Keratinocyte (primary cell): ENCODE measurements at regions not wholly inside any gene's neighbourhood (a gene's known extent, or its start where the extent isn't known, plus 50 kb on each side); places are given as distances from the start of the nearest gene placed in this dataset.

ENCODE experiments used
- EZH2 ChIP-seq: IDR thresholded peaks from one replicate; pipeline ENCODE4 v1.6.1; 2012; ENCODE audit warnings: inconsistent platforms, mild to moderate bottlenecking, low read length, moderate library complexity
- TF ChIP-seq, protein P1 (sequence below), 3 experiments: IDR thresholded peaks in 1 of 3; conservative IDR thresholded peaks in 1 of 3; optimal IDR thresholded peaks in 1 of 3; 2 replicates in 2 of 3; 3 replicates in 1 of 3; pipeline versions ENCODE3 to v1.5.1; 2011; ENCODE audit warnings: low read length in 3 of 3, mild to moderate bottlenecking in 3 of 3, moderate library complexity in 2 of 3, control low read depth in 1 of 3, inconsistent platforms in 1 of 3; ENCODE audit not compliant: insufficient read depth in 2 of 3; ENCODE audit errors: extremely low read depth in 1 of 3

GRCh38 chrX:10055430-10055829 lies 88.3 kb downstream of the CLDN34 start:
- TF ChIP-seq, protein P1, sequence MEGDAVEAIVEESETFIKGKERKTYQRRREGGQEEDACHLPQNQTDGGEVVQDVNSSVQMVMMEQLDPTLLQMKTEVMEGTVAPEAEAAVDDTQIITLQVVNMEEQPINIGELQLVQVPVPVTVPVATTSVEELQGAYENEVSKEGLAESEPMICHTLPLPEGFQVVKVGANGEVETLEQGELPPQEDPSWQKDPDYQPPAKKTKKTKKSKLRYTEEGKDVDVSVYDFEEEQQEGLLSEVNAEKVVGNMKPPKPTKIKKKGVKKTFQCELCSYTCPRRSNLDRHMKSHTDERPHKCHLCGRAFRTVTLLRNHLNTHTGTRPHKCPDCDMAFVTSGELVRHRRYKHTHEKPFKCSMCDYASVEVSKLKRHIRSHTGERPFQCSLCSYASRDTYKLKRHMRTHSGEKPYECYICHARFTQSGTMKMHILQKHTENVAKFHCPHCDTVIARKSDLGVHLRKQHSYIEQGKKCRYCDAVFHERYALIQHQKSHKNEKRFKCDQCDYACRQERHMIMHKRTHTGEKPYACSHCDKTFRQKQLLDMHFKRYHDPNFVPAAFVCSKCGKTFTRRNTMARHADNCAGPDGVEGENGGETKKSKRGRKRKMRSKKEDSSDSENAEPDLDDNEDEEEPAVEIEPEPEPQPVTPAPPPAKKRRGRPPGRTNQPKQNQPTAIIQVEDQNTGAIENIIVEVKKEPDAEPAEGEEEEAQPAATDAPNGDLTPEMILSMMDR (optimal IDR thresholded peaks at IDR 0.05 in 1 of 3, IDR thresholded peaks at IDR 0.05 in 1 of 3, conservative IDR thresholded peaks at IDR 0.05 in 1 of 3; ENCODE audit: extremely low read depth in 1 of 3, insufficient read depth in 2 of 3, low read length in 3 of 3) = no peak
- no peak for TF ChIP-seq EZH2
